H1 (cell line): ENCODE measurements at regions not wholly inside any gene's neighbourhood (a gene's known extent, or its start where the extent isn't known, plus 50 kb on each side); places are given as distances from the start of the nearest gene placed in this dataset.

Source experiments
- CTCF ChIA-PET: fragments of 300-600 bp; sonication (Branson Sonifier 250); formaldehyde crosslinking; loops from one replicate; lab custom pipeline; 2021; ENCODE audit not compliant: partially characterized antibody; lab: Charles Lee
- POLR2A ChIA-PET: fragments of 300-600 bp; sonication (Branson Sonifier 250); formaldehyde crosslinking; loops from one replicate; lab custom pipeline; 2021; ENCODE audit warnings: inconsistent platforms; ENCODE audit not compliant: partially characterized antibody; lab: Charles Lee
- DNase-seq, 2 experiments: peaks; one replicate each; pipeline versions ENCODE4 v3.0.0 to v3.0.0-alpha.2; 2010 to 2022; ENCODE audit warnings: low spot score in 2 of 2, low read depth in 1 of 2, mixed read lengths in 1 of 2
- FAIRE-seq: peaks from 2 replicates; lab custom pipeline; 2011; peaks lifted over from hg19 to GRCh38; lab: Jason Lieb, UNC
- H2AFZ ChIP-seq: 2 replicates; pipeline ENCODE4 v1.8.1; 2012; ENCODE audit warnings: low read length, inconsistent platforms
- H2AK5ac ChIP-seq: 2 replicates; pipeline ENCODE4 v1.6.1; 2013; ENCODE audit warnings: low read depth, low read length
- H2BK120ac ChIP-seq: replicated peaks from 2 replicates; pipeline ENCODE3; 2013; ENCODE audit warnings: low read depth, low read length, inconsistent platforms
- H2BK12ac ChIP-seq: 2 replicates; pipeline ENCODE4 v1.6.1; 2013; ENCODE audit warnings: low read depth, low read length
- H2BK15ac ChIP-seq: 2 replicates; pipeline ENCODE4 v1.6.1; 2013; ENCODE audit warnings: low read length
- H2BK20ac ChIP-seq: 2 replicates; pipeline ENCODE4 v1.6.1; 2013; ENCODE audit warnings: low read length
- H2BK5ac ChIP-seq: 2 replicates; pipeline ENCODE4 v1.6.1; 2013; ENCODE audit warnings: low read depth, low read length
- H3K14ac ChIP-seq: 2 replicates; pipeline ENCODE4 v1.6.1; 2013; ENCODE audit warnings: inconsistent platforms; ENCODE audit not compliant: insufficient read length
- H3K18ac ChIP-seq: 2 replicates; pipeline ENCODE4 v1.6.1; 2013; ENCODE audit warnings: low read length; ENCODE audit errors: extremely low read depth
- H3K23ac ChIP-seq: 2 replicates; pipeline ENCODE4 v1.6.1; 2013; ENCODE audit warnings: inconsistent platforms; ENCODE audit not compliant: insufficient read length
- H3K23me2 ChIP-seq: 2 replicates; pipeline ENCODE4 v1.6.1; 2013; ENCODE audit warnings: low read depth, low read length
- H3K27ac ChIP-seq: 2 replicates; pipeline ENCODE4 v1.6.1; 2011; ENCODE audit warnings: low read depth, low read length, inconsistent platforms
- H3K27me3 ChIP-seq, 4 experiments: replicated peaks in 1 of 4; 1 replicate in 1 of 4; 2 replicates in 3 of 4; pipeline versions ENCODE4 v1.6.1 to v1.8.1; 2011 to 2013; ENCODE audit warnings: low read length in 3 of 4, mild to moderate bottlenecking in 3 of 4, inconsistent platforms in 2 of 4, mixed read lengths in 2 of 4, moderate library complexity in 1 of 4; ENCODE audit not compliant: control insufficient read depth in 3 of 4, insufficient read depth in 3 of 4; ENCODE audit errors: extremely low read depth in 1 of 4
- H3K36me3 ChIP-seq, 4 experiments: 2 replicates each; pipeline versions ENCODE4 v1.6.1 to v1.8.1; 2011 to 2013; ENCODE audit warnings: mild to moderate bottlenecking in 4 of 4, low read length in 3 of 4, moderate library complexity in 2 of 4, control low read depth in 1 of 4, inconsistent platforms in 1 of 4; ENCODE audit not compliant: insufficient read depth in 4 of 4, control insufficient read depth in 2 of 4
- H3K4ac ChIP-seq: replicated peaks from 2 replicates; pipeline ENCODE3; 2013; ENCODE audit warnings: low read length, low read depth, mixed read lengths, inconsistent platforms; ENCODE audit not compliant: insufficient read length
- H3K4me1 ChIP-seq, 4 experiments: replicated peaks in 1 of 4; 1 replicate in 1 of 4; 2 replicates in 3 of 4; pipeline versions ENCODE4 v1.6.1 to v1.8.1; 2011 to 2013; ENCODE audit warnings: low read length in 3 of 4, inconsistent platforms in 2 of 4, mixed read lengths in 1 of 4; ENCODE audit not compliant: insufficient read depth in 4 of 4, control insufficient read depth in 3 of 4
- H3K4me2 ChIP-seq, 2 experiments: 2 replicates each; pipeline versions ENCODE4 v1.6.1 to v1.8.1; 2011 to 2013; ENCODE audit warnings: low read depth in 2 of 2, low read length in 2 of 2, control low read depth in 1 of 2, inconsistent platforms in 1 of 2, mild to moderate bottlenecking in 1 of 2; ENCODE audit not compliant: insufficient read depth in 1 of 2
- H3K4me3 ChIP-seq, 4 experiments: fragments of 200-600, 300-600 bp in 1 of 4; sonication (generic), shearing (Covaris generic), sonication (Bioruptor Twin) in 1 of 4; 2 replicates each; pipeline versions ENCODE4 v1.5.1 to v1.8.1; 2011 to 2016; ENCODE audit warnings: low read length in 4 of 4, low read depth in 3 of 4, control low read depth in 2 of 4, inconsistent platforms in 2 of 4, mild to moderate bottlenecking in 2 of 4, mixed read lengths in 1 of 4, moderate library complexity in 1 of 4; ENCODE audit not compliant: insufficient read depth in 2 of 4; ENCODE audit errors: extremely low read depth in 1 of 4
- H3K56ac ChIP-seq: replicated peaks from 2 replicates; pipeline ENCODE3; 2013; ENCODE audit warnings: low read depth, mild to moderate bottlenecking, mixed read lengths, low read length, inconsistent platforms; ENCODE audit not compliant: insufficient read length
- H3K79me1 ChIP-seq: 2 replicates; pipeline ENCODE4 v1.6.1; 2013; ENCODE audit warnings: low read depth, low read length, control low read depth
- H3K79me2 ChIP-seq, 2 experiments: 2 replicates each; pipeline versions ENCODE4 v1.6.1 to v1.8.1; 2012 to 2013; ENCODE audit warnings: low read length in 2 of 2, mild to moderate bottlenecking in 2 of 2, inconsistent platforms in 1 of 2; ENCODE audit not compliant: insufficient read depth in 2 of 2, control insufficient read depth in 1 of 2
- H3K9ac ChIP-seq, 4 experiments: replicated peaks in 1 of 4; 1 replicate in 1 of 4; 2 replicates in 3 of 4; pipeline versions ENCODE4 v1.6.1 to v1.8.1; 2011 to 2013; ENCODE audit warnings: low read depth in 3 of 4, low read length in 3 of 4, control low read depth in 2 of 4, mild to moderate bottlenecking in 2 of 4, moderate library complexity in 2 of 4, inconsistent platforms in 1 of 4; ENCODE audit errors: extremely low read depth in 1 of 4
- H3K9me3 ChIP-seq, 2 experiments: 2 replicates each; pipeline versions ENCODE4 v1.6.1 to v1.8.1; 2012 to 2013; ENCODE audit warnings: mild to moderate bottlenecking in 2 of 2, moderate library complexity in 2 of 2, control low read depth in 1 of 2, inconsistent platforms in 1 of 2, low read depth in 1 of 2, low read length in 1 of 2, mixed read lengths in 1 of 2; ENCODE audit not compliant: insufficient read depth in 2 of 2
- H4K20me1 ChIP-seq, 2 experiments: replicated peaks in 1 of 2; 2 replicates each; pipeline versions ENCODE3 to v1.8.1; 2011 to 2013; ENCODE audit warnings: inconsistent platforms in 2 of 2, low read length in 2 of 2, mild to moderate bottlenecking in 1 of 2; ENCODE audit not compliant: insufficient read depth in 2 of 2, control insufficient read depth in 1 of 2
- H4K5ac ChIP-seq: 2 replicates; pipeline ENCODE4 v1.6.1; 2013; ENCODE audit warnings: low read length, low read depth, mixed read lengths, inconsistent platforms; ENCODE audit not compliant: insufficient read length
- H4K8ac ChIP-seq: 2 replicates; pipeline ENCODE4 v1.8.0; 2013; ENCODE audit warnings: mild to moderate bottlenecking, moderate library complexity, low read length, inconsistent platforms; ENCODE audit not compliant: insufficient read depth; ENCODE audit errors: extremely low read depth
- H4K91ac ChIP-seq: replicated peaks from 2 replicates; pipeline ENCODE3; 2013; ENCODE audit warnings: low read length, mixed read lengths, inconsistent platforms; ENCODE audit not compliant: insufficient read length
- ATF2 ChIP-seq: IDR thresholded peaks from 2 replicates; pipeline ENCODE4 v1.6.1; 2012; ENCODE audit warnings: low read length, inconsistent platforms
- BACH1 ChIP-seq: IDR thresholded peaks from 2 replicates; pipeline ENCODE4 v1.6.1; 2012; ENCODE audit warnings: low read length, improper control_type of control experiment
- CBX8 ChIP-seq: fragments of 300-800, 300-1000 bp; sonication (generic); IDR thresholded peaks from 2 replicates; pipeline ENCODE4 v1.7.1; 2016; ENCODE audit warnings: low read depth, low read length, borderline replicate concordance
- CHD1 ChIP-seq: IDR thresholded peaks from 2 replicates; pipeline ENCODE4 v1.6.1; 2012; ENCODE audit warnings: low read depth, low read length, improper control_type of control experiment
- CTBP2 ChIP-seq: IDR thresholded peaks from 2 replicates; pipeline ENCODE4 v1.7.0; 2011; ENCODE audit warnings: borderline replicate concordance, mild to moderate bottlenecking, moderate library complexity, mixed read lengths, low read length; ENCODE audit not compliant: insufficient read depth, insufficient read length
- EP300 ChIP-seq, 2 experiments: IDR thresholded peaks; 1 replicate in 1 of 2; 2 replicates in 1 of 2; pipeline ENCODE4 v1.6.1; 2011 to 2012; ENCODE audit warnings: low read depth in 2 of 2, low read length in 2 of 2, mild to moderate bottlenecking in 2 of 2, borderline replicate concordance in 1 of 2, inconsistent platforms in 1 of 2, moderate library complexity in 1 of 2
- GABPA ChIP-seq: IDR thresholded peaks from 2 replicates; pipeline ENCODE4 v1.6.1; 2011; ENCODE audit warnings: mild to moderate bottlenecking, low read length, moderate library complexity, borderline replicate concordance; ENCODE audit not compliant: insufficient read depth
- MAFK ChIP-seq: IDR thresholded peaks from 2 replicates; pipeline ENCODE4 v1.6.1; 2012; ENCODE audit warnings: low read depth, mild to moderate bottlenecking, improper control_type of control experiment, low read length
- POU5F1 ChIP-seq: IDR thresholded peaks from 2 replicates; pipeline ENCODE4 v1.6.1; 2011; ENCODE audit warnings: low read depth, mild to moderate bottlenecking, low read length, moderate library complexity
- RBBP5 ChIP-seq: IDR thresholded peaks from 2 replicates; pipeline ENCODE4 v1.7.1; 2012; ENCODE audit warnings: low read depth, mild to moderate bottlenecking, inconsistent platforms, low read length, moderate library complexity, borderline replicate concordance
- RXRA ChIP-seq: IDR thresholded peaks from 2 replicates; pipeline ENCODE4 v1.6.1; 2011; ENCODE audit warnings: low read depth, mild to moderate bottlenecking, low read length, moderate library complexity; ENCODE audit not compliant: insufficient read depth
- SIRT6 ChIP-seq: IDR thresholded peaks from one replicate; pipeline ENCODE4 v1.7.1; 2012; ENCODE audit warnings: low read length, inconsistent platforms
- TCF12 ChIP-seq: IDR thresholded peaks from 2 replicates; pipeline ENCODE4 v1.6.1; 2011; ENCODE audit warnings: low read depth, mild to moderate bottlenecking, low read length
- WGBS, 2 experiments: shearing (Covaris generic) in 1 of 2; methylation state at CpG; one replicate each; pipeline versions ENCODE4 v1.1.6 to v1.1.7; 2013 to 2015; ENCODE audit warnings: low lambda C conversion rate in 2 of 2, mixed read lengths in 2 of 2, inconsistent platforms in 1 of 2, low coverage in 1 of 2, missing lambda C conversion rate in 1 of 2; ENCODE audit not compliant: insufficient replicate concordance in 2 of 2, insufficient coverage in 1 of 2, insufficient read length in 1 of 2; ENCODE audit errors: extremely low coverage in 1 of 2, missing lambda C conversion rate in 1 of 2; 5-methylcytosine and 5-hydroxymethylcytosine counted together

DNA sequence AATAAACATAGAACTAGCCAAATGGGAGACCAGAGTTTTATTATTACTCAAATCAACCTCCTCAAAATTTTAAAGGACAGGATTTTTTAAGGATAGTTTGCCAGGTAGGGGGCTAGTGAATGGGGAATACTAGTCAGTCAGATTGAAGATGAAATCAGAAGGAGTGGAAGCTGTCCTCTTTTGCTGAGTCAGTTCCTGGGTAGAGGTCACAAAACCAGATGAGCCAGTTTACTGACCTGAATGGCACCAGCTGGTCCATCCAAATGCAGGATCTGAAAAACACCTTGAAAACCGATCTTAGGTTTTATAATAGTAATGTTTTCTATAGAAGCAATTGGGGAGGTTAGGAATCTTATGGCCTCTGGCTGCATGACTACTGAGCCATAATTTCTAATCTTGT, 558.2 kb downstream of the PKHD1 start:
- DNase-seq = no peak
- H3K4me3 ChIP-seq = no peak overlapping the region
- H3K4me2 ChIP-seq = no peak overlapping the region
- H3K23ac ChIP-seq = no peak overlapping the region
- no peak overlapping the region for H3K9ac ChIP-seq
- H2BK15ac ChIP-seq = no peak overlapping the region
- H3K9me3 ChIP-seq = no peaks in the 10 kb centered on the region
- no peaks in the 10 kb centered on the region for H3K79me1 ChIP-seq
- no peak overlapping the region for H3K4ac ChIP-seq
- FAIRE-seq = no peak
- no peak overlapping the region for H4K5ac ChIP-seq
- no peaks in the 10 kb centered on the region for H3K27me3 ChIP-seq
- no peak overlapping the region for H2BK120ac ChIP-seq
- POLR2A ChIA-PET = no interaction called here
- H3K18ac ChIP-seq = no peak overlapping the region
- no peak overlapping the region for H2BK5ac ChIP-seq
- WGBS, 2 experiments = 87% methylated on average over 1 of the region's 1 CpG; no CpG with 5 or more reads in 1 of the 2 experiments
- H4K20me1 ChIP-seq = no peaks in the 10 kb centered on the region
- no peak overlapping the region for H4K91ac ChIP-seq
- no peaks in the 10 kb centered on the region for H3K79me2 ChIP-seq
- H3K56ac ChIP-seq = no peak overlapping the region
- H2AFZ ChIP-seq = no peak overlapping the region
- no peaks in the 10 kb centered on the region for H3K36me3 ChIP-seq
- no peaks in the 10 kb centered on the region for H3K23me2 ChIP-seq
- no peak overlapping the region for H2AK5ac ChIP-seq
- no peak overlapping the region for H3K14ac ChIP-seq
- H2BK12ac ChIP-seq = no peak overlapping the region
- CTCF ChIA-PET = interaction anchor here (1.0 kb wide), 1 partner anchor 10 kb away, joined by 4 read pairs; no protein-coding TSS in a partner anchor
- peaks cover 0 to 4% (median 1%) of the 10 kb centered on the region in 4 experiments; a peak in 2 of 7 replicates for H3K4me1 ChIP-seq
- H3K27ac ChIP-seq = no peak overlapping the region
- H2BK20ac ChIP-seq = no peak overlapping the region
- H4K8ac ChIP-seq = no peak overlapping the region
- TF ChIP-seq RXRA (no peak), POU5F1 (no peak), CHD1 (no peak), EP300 (IDR thresholded peaks at IDR 0.05; ENCODE audit: borderline replicate concordance in 1 of 2, low read depth in 2 of 2, low read length in 2 of 2) (no peak), RBBP5 (no peak), BACH1 (peak; percentile 83), SIRT6 (no peak), CTBP2 (no peak), ATF2 (no peak), TCF12 (0 out of 2 replicates have a peak, but pooled peaks have one; percentile 8), GABPA (no peak), MAFK (peak; percentile 88), CBX8 (no peak)
